ENCODE measurements at regions not wholly inside any gene's neighbourhood (a gene's known extent, or its start where the extent isn't known, plus 50 kb on each side); places are given as distances from the start of the nearest gene placed in this dataset.

DNA sequence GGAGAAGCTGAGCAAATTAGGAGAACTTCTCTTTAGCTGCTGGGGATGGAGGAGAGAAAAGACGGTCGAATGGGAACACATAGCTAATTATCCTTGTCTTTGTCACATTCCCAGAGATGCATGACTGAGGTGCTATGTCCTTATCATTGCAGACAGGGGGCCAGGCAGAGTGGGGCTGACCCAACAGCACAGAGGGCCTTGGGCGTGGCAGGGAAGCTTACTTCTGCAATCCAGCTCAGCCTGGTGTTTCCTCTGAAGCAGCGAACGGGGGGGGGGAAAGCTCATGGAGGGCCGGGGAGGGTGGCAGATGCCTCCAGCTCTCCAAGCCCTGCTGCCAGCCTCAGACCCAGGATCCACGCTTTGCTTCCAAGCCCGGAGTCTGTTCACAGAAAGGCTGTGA lies 50.8 kb upstream of the HOPX start:
- H3K27ac ChIP-seq = no peak overlapping the region
- H3K27me3 ChIP-seq = no peaks in the 10 kb centered on the region
- ATAC-seq = peak in 1 of 4 donors; percentile 55
- no peak for TF ChIP-seq POLR2A (IDR thresholded peaks at IDR 0.05)
- TF ChIP-seq, protein P1, sequence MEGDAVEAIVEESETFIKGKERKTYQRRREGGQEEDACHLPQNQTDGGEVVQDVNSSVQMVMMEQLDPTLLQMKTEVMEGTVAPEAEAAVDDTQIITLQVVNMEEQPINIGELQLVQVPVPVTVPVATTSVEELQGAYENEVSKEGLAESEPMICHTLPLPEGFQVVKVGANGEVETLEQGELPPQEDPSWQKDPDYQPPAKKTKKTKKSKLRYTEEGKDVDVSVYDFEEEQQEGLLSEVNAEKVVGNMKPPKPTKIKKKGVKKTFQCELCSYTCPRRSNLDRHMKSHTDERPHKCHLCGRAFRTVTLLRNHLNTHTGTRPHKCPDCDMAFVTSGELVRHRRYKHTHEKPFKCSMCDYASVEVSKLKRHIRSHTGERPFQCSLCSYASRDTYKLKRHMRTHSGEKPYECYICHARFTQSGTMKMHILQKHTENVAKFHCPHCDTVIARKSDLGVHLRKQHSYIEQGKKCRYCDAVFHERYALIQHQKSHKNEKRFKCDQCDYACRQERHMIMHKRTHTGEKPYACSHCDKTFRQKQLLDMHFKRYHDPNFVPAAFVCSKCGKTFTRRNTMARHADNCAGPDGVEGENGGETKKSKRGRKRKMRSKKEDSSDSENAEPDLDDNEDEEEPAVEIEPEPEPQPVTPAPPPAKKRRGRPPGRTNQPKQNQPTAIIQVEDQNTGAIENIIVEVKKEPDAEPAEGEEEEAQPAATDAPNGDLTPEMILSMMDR (IDR thresholded peaks at IDR 0.05) = no peak
- 39 to 52% (median 48%) methylated on average over 8 of the region's 8 CpGs for WGBS, 4 donors
- peaks cover 0 to 25% (median 0%) of the 10 kb centered on the region in 12 donors for H3K4me1 ChIP-seq
- intact Hi-C loops (cut with DNase I) = loop anchor here in 1 of 10 donors (5.0 kb wide), 1 partner anchor 215 kb away; no protein-coding TSS in a partner anchor
- H3K36me3 ChIP-seq = no peaks in the 10 kb centered on the region
- peak in 4 of 5 donors; percentile 17 to 67 (median 32) for DNase-seq
- H3K9me3 ChIP-seq = no peaks in the 10 kb centered on the region
- no peak overlapping the region for H3K4me3 ChIP-seq

Measured in heart left ventricle (tissue), 16 donors.